HCT116 (cell line): ENCODE measurements at regions not wholly inside any gene's neighbourhood (a gene's known extent, or its start where the extent isn't known, plus 50 kb on each side); places are given as distances from the start of the nearest gene placed in this dataset.

Experiments
- ATAC-seq: fragments of 200-7000 bp; cut with Tn5 transposase; 2 replicates; pipeline ENCODE4 v1.9.1; 2020; ENCODE audit warnings: mild to moderate bottlenecking, moderate library complexity
- BruUV-seq: library from RNA; stranded (reverse); fragments of 400-500 nt; replicated peaks from 2 replicates; lab custom pipeline; 2021; lab: Mats Ljungman, UMichigan
- CTCF ChIA-PET: fragments of 300-600 bp; sonication (Branson Sonifier 250); formaldehyde crosslinking; loops from one replicate; lab custom pipeline; 2021; ENCODE audit warnings: antibody characterized with exemption; lab: Charles Lee
- POLR2A ChIA-PET: fragments of 300-600, 350-600 bp; sonication (Branson Sonifier 250); formaldehyde crosslinking; loops from one replicate; lab custom pipeline; 2021; ENCODE audit warnings: antibody characterized with exemption; lab: Charles Lee
- RAD21 ChIA-PET, 2 experiments: fragments of 300-600 bp; sonication (Branson Sonifier 250); formaldehyde crosslinking; loops; one replicate each; lab custom pipeline; 2023; ENCODE audit warnings: low total read pairs in 2 of 2; ENCODE audit not compliant: uncharacterized antibody in 2 of 2, unreplicated experiment in 2 of 2, low non-redundant PET in 1 of 2; lab: Charles Lee
- DNase-seq: peaks from one replicate; pipeline ENCODE4 v3.0.0-alpha.2; 2010; ENCODE audit warnings: low read depth, low spot score
- H2AFZ ChIP-seq: fragments of 200-600 bp; shearing (Covaris generic), sonication (generic); 2 replicates; pipeline ENCODE4 v1.6.1; 2017; ENCODE audit warnings: low read depth, mixed run types, mixed read lengths, antibody characterized with exemption, low read length; ENCODE audit not compliant: poor library complexity, severe bottlenecking
- H3K27ac ChIP-seq: 2 replicates; pipeline ENCODE4 v1.5.1; 2012; ENCODE audit warnings: low read depth, low read length
- H3K27me3 ChIP-seq: fragments of 200-600 bp; sonication (generic); 2 replicates; pipeline ENCODE4 v1.6.1; 2016; ENCODE audit warnings: mixed run types, low read length, mixed read lengths; ENCODE audit not compliant: insufficient read depth
- H3K36me3 ChIP-seq, 2 experiments: fragments of 200-500 bp in 1 of 2; fragments of 200-600 bp in 1 of 2; sonication (Bioruptor generic) in 1 of 2; sonication (generic) in 1 of 2; 2 replicates each; pipeline versions ENCODE4 v1.5.1 to v1.6.1; 2014 to 2016; ENCODE audit warnings: low read length in 2 of 2, inconsistent platforms in 1 of 2, mixed read lengths in 1 of 2, mixed run types in 1 of 2; ENCODE audit not compliant: insufficient read depth in 2 of 2, control insufficient read depth in 1 of 2
- H3K4me1 ChIP-seq, 2 experiments: fragments of 200-600 bp in 1 of 2; sonication (generic) in 1 of 2; 2 replicates each; pipeline versions ENCODE4 v1.5.1 to v1.6.1; 2012 to 2017; ENCODE audit warnings: low read length in 2 of 2, inconsistent platforms in 1 of 2, mild to moderate bottlenecking in 1 of 2, mixed read lengths in 1 of 2, mixed run types in 1 of 2, moderate library complexity in 1 of 2; ENCODE audit not compliant: insufficient read depth in 2 of 2, control insufficient read depth in 1 of 2
- H3K4me2 ChIP-seq: fragments of 200-600 bp; sonication (generic); 2 replicates; pipeline ENCODE4 v1.6.1; 2017; ENCODE audit warnings: mixed run types, low read length, mixed read lengths
- H3K4me3 ChIP-seq, 2 experiments: fragments of 200-600 bp in 1 of 2; sonication (generic) in 1 of 2; replicated peaks in 1 of 2; 2 replicates each; pipeline ENCODE4 v1.5.1; 2011 to 2016; ENCODE audit warnings: low read length in 2 of 2, control low read depth in 1 of 2, low read depth in 1 of 2, mild to moderate bottlenecking in 1 of 2, mixed read lengths in 1 of 2, mixed run types in 1 of 2
- H3K79me2 ChIP-seq: fragments of 200-600 bp; sonication (generic); 2 replicates; pipeline ENCODE4 v1.6.1; 2017; ENCODE audit warnings: mild to moderate bottlenecking, mixed run types, low read length, moderate library complexity, mixed read lengths; ENCODE audit not compliant: insufficient read depth
- H3K9ac ChIP-seq: fragments of 200-600 bp; sonication (generic); 2 replicates; pipeline ENCODE4 v1.6.1; 2016; ENCODE audit warnings: low read length, mixed read lengths
- H3K9me2 ChIP-seq: fragments of 200-600 bp; sonication (generic), shearing (Covaris generic); 2 replicates; pipeline ENCODE4 v1.6.1; 2017; ENCODE audit warnings: mixed run types, mild to moderate bottlenecking, moderate library complexity; ENCODE audit not compliant: insufficient read depth
- H3K9me3 ChIP-seq, 2 experiments: fragments of 200-500 bp in 1 of 2; fragments of 200-600 bp in 1 of 2; sonication (Bioruptor generic) in 1 of 2; sonication (generic) in 1 of 2; 2 replicates each; pipeline ENCODE4 v1.6.1; 2014 to 2017; ENCODE audit warnings: low read length in 2 of 2, mixed read lengths in 2 of 2, inconsistent platforms in 1 of 2, low read depth in 1 of 2, mild to moderate bottlenecking in 1 of 2, mixed run types in 1 of 2, moderate library complexity in 1 of 2; ENCODE audit not compliant: control insufficient read depth in 1 of 2, insufficient read depth in 1 of 2
- H4K20me1 ChIP-seq: fragments of 200-600 bp; sonication (generic), shearing (Covaris generic); 2 replicates; pipeline ENCODE4 v1.6.1; 2017; ENCODE audit warnings: mixed run types, mild to moderate bottlenecking, moderate library complexity; ENCODE audit not compliant: insufficient read depth
- ATF3 ChIP-seq: IDR thresholded peaks from 2 replicates; pipeline ENCODE4 v1.6.1; 2012
- CBX3 ChIP-seq: IDR thresholded peaks from 2 replicates; pipeline ENCODE4 v1.6.1; 2012; ENCODE audit warnings: low read depth
- CEBPB ChIP-seq: IDR thresholded peaks from 2 replicates; pipeline ENCODE4 v1.6.1; 2012; ENCODE audit warnings: low read depth
- CTCF ChIP-seq, 3 experiments: fragments of 200-600 bp in 1 of 3; sonication (generic) in 1 of 3; IDR thresholded peaks in 2 of 3; conservative IDR thresholded peaks in 1 of 3; 2 replicates each; pipeline ENCODE4 v1.5.1; 2012 to 2017; ENCODE audit warnings: low read depth in 2 of 3, low read length in 2 of 3, antibody characterized with exemption in 1 of 3, borderline replicate concordance in 1 of 3, control low read depth in 1 of 3, mild to moderate bottlenecking in 1 of 3, mixed read lengths in 1 of 3, mixed run types in 1 of 3, moderate library complexity in 1 of 3; ENCODE audit not compliant: insufficient read depth in 1 of 3
- EGR1 ChIP-seq: IDR thresholded peaks from 2 replicates; pipeline ENCODE4 v1.6.1; 2012; ENCODE audit warnings: low read depth
- EZH2 ChIP-seq: fragments of 200-600 bp; sonication (generic); IDR thresholded peaks from 2 replicates; pipeline ENCODE4 v1.6.1; 2017; ENCODE audit warnings: antibody characterized with exemption, mixed run types
- EZH2phosphoT487 ChIP-seq: fragments of 200-600 bp; IDR thresholded peaks from 2 replicates; pipeline ENCODE4 v1.6.1; 2018; ENCODE audit warnings: antibody characterized with exemption, borderline replicate concordance
- FOSL1 ChIP-seq: IDR thresholded peaks from 2 replicates; pipeline ENCODE4 v1.6.1; 2012; ENCODE audit warnings: low read depth
- JUND ChIP-seq: IDR thresholded peaks from 2 replicates; pipeline ENCODE4 v1.6.1; 2012
- MAX ChIP-seq: IDR thresholded peaks from 2 replicates; pipeline ENCODE4 v1.6.1; 2012
- POLR2A ChIP-seq: IDR thresholded peaks from 2 replicates; pipeline ENCODE4 v1.7.0; 2011; ENCODE audit warnings: borderline replicate concordance; ENCODE audit not compliant: insufficient read depth, insufficient read length; ENCODE audit errors: extremely low read depth
- RAD21 ChIP-seq: IDR thresholded peaks from 2 replicates; pipeline ENCODE4 v1.6.1; 2012; ENCODE audit warnings: low read depth, mild to moderate bottlenecking
- SIN3A ChIP-seq: IDR thresholded peaks from 2 replicates; pipeline ENCODE4 v1.6.1; 2012; ENCODE audit warnings: low read depth
- SP1 ChIP-seq: IDR thresholded peaks from 2 replicates; pipeline ENCODE4 v1.6.1; 2012; ENCODE audit warnings: low read depth
- TCF7L2 ChIP-seq: IDR thresholded peaks from 2 replicates; pipeline ENCODE4 v1.7.0; 2011; ENCODE audit warnings: borderline replicate concordance, inconsistent platforms; ENCODE audit not compliant: insufficient read depth, insufficient read length; ENCODE audit errors: extremely low read depth
- ZBTB33 ChIP-seq: IDR thresholded peaks from 2 replicates; pipeline ENCODE4 v1.6.1; 2011; ENCODE audit warnings: mild to moderate bottlenecking, low read length, moderate library complexity; ENCODE audit not compliant: insufficient replicate concordance; ENCODE audit errors: extremely low read depth
- ZFX ChIP-seq: fragments of 450-650 bp; IDR thresholded peaks from 2 replicates; pipeline ENCODE4 v1.6.1; 2017
- intact Hi-C: fragments of 100-400 bp; cut with micrococcal nuclease; formaldehyde crosslinking; loops from 2 replicates; pipeline ENCODE4 v1.10.0; 2022

GRCh38 chr16:59242556-59242955 lies 508.4 kb upstream of the GOT2 start:
- RAD21 ChIA-PET: no interaction called here

More at GRCh38 chr16:59242556-59242955, 508.4 kb upstream of the GOT2 start:
- BruUV-seq: no TSS peak
- no peak for DNase-seq
- ATAC-seq: no peak
- no peak overlapping the region for H3K4me2 ChIP-seq
- H2AFZ ChIP-seq: no peak overlapping the region
- H3K27me3 ChIP-seq: no peaks in the 10 kb centered on the region
- H3K36me3 ChIP-seq: no peaks in the 10 kb centered on the region
- no peaks in the 10 kb centered on the region for H3K4me1 ChIP-seq
- ChIA-PET CTCF (no interaction called here), POLR2A (no interaction called here)
- no peak overlapping the region for H3K4me3 ChIP-seq
- TF ChIP-seq CTCF (IDR thresholded peaks at IDR 0.05 in 2 of 3, conservative IDR thresholded peaks at IDR 0.05 in 1 of 3; ENCODE audit: borderline replicate concordance in 1 of 3, insufficient read depth in 1 of 3, low read depth in 2 of 3, low read length in 2 of 3) (no peak), CEBPB (no peak), RAD21 (no peak), EZH2 (no peak), EZH2phosphoT487 (no peak), FOSL1 (no peak), ZBTB33 (no peak), JUND (no peak), CBX3 (no peak), ZFX (no peak), EGR1 (no peak), SP1 (no peak), MAX (no peak), SIN3A (no peak), TCF7L2 (no peak), ATF3 (no peak), POLR2A (no peak)
- H3K9me2 ChIP-seq: no peaks in the 10 kb centered on the region
- H3K27ac ChIP-seq: no peak overlapping the region
- H3K79me2 ChIP-seq: no peaks in the 10 kb centered on the region
- H3K9me3 ChIP-seq: no peaks in the 10 kb centered on the region; a peak in 2 of 4 replicates
- no peak overlapping the region for H3K9ac ChIP-seq
- no peaks in the 10 kb centered on the region for H4K20me1 ChIP-seq
- intact Hi-C loops: no loop called here
